ENCODE measurements at regions not wholly inside any gene's neighbourhood (a gene's known extent, or its start where the extent isn't known, plus 50 kb on each side); places are given as distances from the start of the nearest gene placed in this dataset.

GRCh38 chr9:25260046-25260445, 418.2 kb downstream of the TUSC1 start:
- no peak overlapping the region for H3K4me3 ChIP-seq (ENCODE audit: low read length)
- DNase-seq (ENCODE audit: low read depth): no peak
- TF ChIP-seq CTCF (IDR thresholded peaks at IDR 0.05; ENCODE audit: insufficient read depth, low read depth, low read length, missing control alignments): no peak

GRCh38 chr9:25255216-25255615, 423.0 kb downstream of the TUSC1 start:
- TF ChIP-seq CTCF (IDR thresholded peaks at IDR 0.05; ENCODE audit: insufficient read depth, low read depth, low read length, missing control alignments): no peak
- H3K4me3 ChIP-seq (ENCODE audit: low read length): no peak overlapping the region
- DNase-seq (ENCODE audit: low read depth): no peak

DNA sequence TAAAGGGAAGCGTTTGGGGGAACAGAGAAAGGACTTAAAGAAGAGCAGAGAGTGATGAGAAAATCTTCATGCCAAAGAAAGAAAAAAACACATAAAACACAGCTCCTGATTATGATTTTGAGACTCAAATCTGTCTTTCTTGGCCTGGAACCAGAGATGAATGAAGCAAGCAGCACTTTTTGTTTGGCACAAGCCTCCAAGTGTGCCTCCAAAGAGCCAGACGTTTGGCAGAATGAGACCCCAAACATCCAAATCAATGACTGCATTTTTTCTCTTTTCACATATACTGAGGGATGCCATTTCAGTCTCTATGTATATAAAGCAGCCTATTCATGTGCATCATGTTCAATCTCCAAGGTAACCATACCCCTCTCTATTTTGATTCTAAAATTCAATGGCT, 424.2 kb downstream of the TUSC1 start:
- no peak for DNase-seq (ENCODE audit: low read depth)
- no peak for TF ChIP-seq CTCF (IDR thresholded peaks at IDR 0.05; ENCODE audit: insufficient read depth, low read depth, low read length, missing control alignments)
- H3K4me3 ChIP-seq (ENCODE audit: low read length): no peak overlapping the region

GRCh38 chr9:25241421-25241820, 436.8 kb downstream of the TUSC1 start:
- DNase-seq (ENCODE audit: low read depth): no peak
- TF ChIP-seq CTCF (IDR thresholded peaks at IDR 0.05; ENCODE audit: insufficient read depth, low read depth, low read length, missing control alignments): no peak
- no peak overlapping the region for H3K4me3 ChIP-seq (ENCODE audit: low read length)

GRCh38 chr9:25226901-25227686, 451.1 kb downstream of the TUSC1 start:
- no peak for TF ChIP-seq CTCF (IDR thresholded peaks at IDR 0.05; ENCODE audit: insufficient read depth, low read depth, low read length, missing control alignments)
- no peak for DNase-seq (ENCODE audit: low read depth)
- H3K4me3 ChIP-seq (ENCODE audit: low read length): no peak overlapping the region

DNA sequence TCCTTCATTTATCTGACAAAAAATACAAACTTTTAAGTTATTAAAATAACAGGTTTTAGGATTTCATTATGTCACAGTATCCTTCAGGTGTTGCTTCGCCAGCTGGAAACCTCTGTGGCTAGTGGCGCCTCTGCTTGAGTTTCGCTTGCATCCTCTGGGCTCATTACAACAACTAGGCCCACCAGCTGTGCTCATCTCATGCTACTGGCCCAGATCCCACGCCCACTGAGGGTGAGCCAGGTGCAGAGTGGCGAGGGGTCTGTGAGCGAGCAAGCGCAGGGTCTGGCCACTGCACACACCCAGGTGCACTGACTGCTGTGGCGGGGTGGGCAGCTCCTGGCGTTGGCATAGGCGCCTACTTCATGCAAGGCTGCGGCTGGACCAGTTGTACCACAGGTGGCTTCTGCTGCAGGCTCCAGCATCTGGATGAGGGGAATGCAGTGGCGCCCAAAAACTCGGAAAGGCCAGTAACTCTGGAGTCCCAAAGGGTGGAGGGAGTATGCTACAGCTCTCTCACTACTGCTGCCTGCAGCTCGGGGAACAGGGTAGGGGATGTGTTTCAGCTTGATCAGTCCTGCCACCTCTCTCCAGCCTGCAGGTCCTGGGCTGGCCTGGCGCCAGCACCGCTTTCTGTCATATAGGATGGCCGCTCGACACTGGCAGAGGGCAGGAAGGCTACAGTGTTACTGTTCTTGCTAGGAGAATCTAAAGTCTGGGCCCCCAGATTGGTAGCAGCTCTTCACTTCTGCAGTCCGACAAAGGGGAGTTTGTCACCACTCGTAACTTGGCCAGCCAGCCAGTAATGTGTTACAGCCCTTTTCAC, 452.1 kb downstream of the TUSC1 start:
- DNase-seq (ENCODE audit: low read depth): no peak
- no peak overlapping the region for H3K4me3 ChIP-seq (ENCODE audit: low read length)
- no peak for TF ChIP-seq CTCF (IDR thresholded peaks at IDR 0.05; ENCODE audit: insufficient read depth, low read depth, low read length, missing control alignments)
